ENCODE measurements at regions not wholly inside any gene's neighbourhood (a gene's known extent, or its start where the extent isn't known, plus 50 kb on each side); places are given as distances from the start of the nearest gene placed in this dataset.

DNA sequence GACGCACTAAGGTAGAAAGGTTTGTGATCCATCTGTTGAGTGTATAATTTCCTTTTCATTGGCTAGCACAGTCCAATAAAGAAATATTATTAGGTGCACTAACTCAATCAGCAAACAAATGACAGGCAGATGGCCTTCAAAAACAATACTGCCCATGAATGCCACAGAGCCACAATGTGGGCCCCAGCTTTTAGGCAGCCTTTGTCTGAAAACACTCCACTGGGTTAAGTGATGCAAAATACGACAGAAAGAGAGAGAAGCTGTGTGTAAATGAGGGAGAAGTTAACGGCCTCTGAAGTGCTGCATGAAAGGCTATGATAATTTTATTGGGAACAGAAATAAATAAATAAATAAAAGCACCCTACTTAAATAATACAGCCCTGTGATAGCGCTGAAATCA lies 274.6 kb downstream of the NKX6-1 start:
- Histone ChIP-seq H3K9me3 (ENCODE audit: control insufficient read depth, low read depth, low read length) (no peaks in the 10 kb centered on the region), H2AFZ (ENCODE audit: low read length) (no peak overlapping the region), H3K9ac (ENCODE audit: extremely low read depth, insufficient read length, low read length) (no peak overlapping the region), H4K8ac (replicated peaks; ENCODE audit: insufficient read length, low read depth, low read length) (no peak overlapping the region), H2BK5ac (ENCODE audit: insufficient read length, low read length) (no peak overlapping the region), H2AK5ac (ENCODE audit: insufficient read length, low read length) (no peak overlapping the region), H3K4me1 (ENCODE audit: insufficient read depth, low read length) (peaks cover 7% of the 10 kb centered on the region; the same call in 1 of the 2 replicates), H3K27ac (ENCODE audit: insufficient read length, low read depth, low read length) (no peak overlapping the region), H4K91ac (ENCODE audit: insufficient read length, low read depth, low read length) (no peak overlapping the region), H3K23ac (ENCODE audit: insufficient read length, low read depth, low read length) (no peak overlapping the region), H3K27me3 (ENCODE audit: insufficient read depth, low read length) (no peaks in the 10 kb centered on the region), H2BK20ac (ENCODE audit: low read depth, low read length, poor library complexity, severe bottlenecking) (no peak overlapping the region), H3K23me2 (ENCODE audit: insufficient read length, low read depth, low read length, poor library complexity, severe bottlenecking) (no peaks in the 10 kb centered on the region), H3T11ph (ENCODE audit: low read length) (no peak overlapping the region), H3K18ac (ENCODE audit: insufficient read length, low read depth, low read length) (no peak overlapping the region), H3K4ac (ENCODE audit: low read depth, low read length) (no peak overlapping the region), H3K14ac (ENCODE audit: insufficient read depth, low read length) (no peak overlapping the region), H3K56ac (ENCODE audit: insufficient read length, low read depth, low read length) (no peak overlapping the region), H2BK12ac (ENCODE audit: insufficient read length, low read depth, low read length) (no peak overlapping the region), H2BK120ac (ENCODE audit: low read depth, low read length, poor library complexity, severe bottlenecking) (no peak overlapping the region), H3K79me2 (ENCODE audit: insufficient read depth, low read length) (no peaks in the 10 kb centered on the region), H2BK15ac (ENCODE audit: low read depth, low read length) (no peak overlapping the region), H3K4me2 (ENCODE audit: insufficient read depth, insufficient read length, low read length) (no peak overlapping the region), H4K5ac (ENCODE audit: insufficient read length, low read depth, low read length) (no peak overlapping the region), H3K79me1 (ENCODE audit: insufficient read depth, low read depth, low read length, poor library complexity, severe bottlenecking) (no peaks in the 10 kb centered on the region), H4K20me1 (ENCODE audit: control insufficient read depth, insufficient read depth, insufficient read length) (no peaks in the 10 kb centered on the region)
- H3K9me3 Mint-ChIP-seq: no peaks in the 10 kb centered on the region
- no peaks in the 10 kb centered on the region for H3K36me3 Mint-ChIP-seq (ENCODE audit: insufficient read depth in 1 of 3, low read depth in 3 of 3)
- no peak for TF ChIP-seq CTCF (conservative IDR thresholded peaks at IDR 0.05)
- H3K27ac Mint-ChIP-seq: no peak overlapping the region; a peak in 1 of 7 replicates
- no CpG with 5 or more reads among the region's 4 CpGs for WGBS (ENCODE audit: extremely low coverage, insufficient read length, low lambda C conversion rate)
- H3K4me3 Mint-ChIP-seq: no peak overlapping the region
- peaks cover 30% of the 10 kb centered on the region for H3K27me3 Mint-ChIP-seq (ENCODE audit: low read depth)
- peaks cover 40 to 49% of the 10 kb centered on the region in 2 experiments for H3K4me1 Mint-ChIP-seq
- DNase-seq: no peak
